Sigmoid colon (tissue), 4 donors: ENCODE measurements at regions not wholly inside any gene's neighbourhood (a gene's known extent, or its start where the extent isn't known, plus 50 kb on each side); places are given as distances from the start of the nearest gene placed in this dataset.

ENCODE experiments used
- POLR2A ChIP-seq, 2 donors: fragments of 450-650 bp; IDR thresholded peaks; one replicate each; pipeline ENCODE4 v1.6.1; 2016; ENCODE audit warnings: antibody characterized with exemption in 2 of 2, mild to moderate bottlenecking in 2 of 2, moderate library complexity in 2 of 2
- POLR2AphosphoS5 ChIP-seq, 4 donors: sonication (generic); formaldehyde crosslinking; IDR thresholded peaks; one replicate each; pipeline ENCODE4 v1.6.1; 2017; ENCODE audit warnings: antibody characterized with exemption in 4 of 4
- TF ChIP-seq, protein P1 (sequence below), 4 experiments: fragments of 450-650 bp in 3 of 4; fragments of 200-600 bp in 1 of 4; IDR thresholded peaks; one replicate each; pipeline ENCODE4 v1.5.1; 2016 to 2019; ENCODE audit warnings: antibody characterized with exemption in 4 of 4, mild to moderate bottlenecking in 3 of 4, moderate library complexity in 2 of 4

- TF ChIP-seq, protein P1, sequence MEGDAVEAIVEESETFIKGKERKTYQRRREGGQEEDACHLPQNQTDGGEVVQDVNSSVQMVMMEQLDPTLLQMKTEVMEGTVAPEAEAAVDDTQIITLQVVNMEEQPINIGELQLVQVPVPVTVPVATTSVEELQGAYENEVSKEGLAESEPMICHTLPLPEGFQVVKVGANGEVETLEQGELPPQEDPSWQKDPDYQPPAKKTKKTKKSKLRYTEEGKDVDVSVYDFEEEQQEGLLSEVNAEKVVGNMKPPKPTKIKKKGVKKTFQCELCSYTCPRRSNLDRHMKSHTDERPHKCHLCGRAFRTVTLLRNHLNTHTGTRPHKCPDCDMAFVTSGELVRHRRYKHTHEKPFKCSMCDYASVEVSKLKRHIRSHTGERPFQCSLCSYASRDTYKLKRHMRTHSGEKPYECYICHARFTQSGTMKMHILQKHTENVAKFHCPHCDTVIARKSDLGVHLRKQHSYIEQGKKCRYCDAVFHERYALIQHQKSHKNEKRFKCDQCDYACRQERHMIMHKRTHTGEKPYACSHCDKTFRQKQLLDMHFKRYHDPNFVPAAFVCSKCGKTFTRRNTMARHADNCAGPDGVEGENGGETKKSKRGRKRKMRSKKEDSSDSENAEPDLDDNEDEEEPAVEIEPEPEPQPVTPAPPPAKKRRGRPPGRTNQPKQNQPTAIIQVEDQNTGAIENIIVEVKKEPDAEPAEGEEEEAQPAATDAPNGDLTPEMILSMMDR (IDR thresholded peaks at IDR 0.05), result no peak
- TF ChIP-seq POLR2AphosphoS5 (IDR thresholded peaks at IDR 0.05), result no peak
- no peak for TF ChIP-seq POLR2A (IDR thresholded peaks at IDR 0.05)
Measured at GRCh38 chr15:56806148-56806536, 72.8 kb upstream of the ZNF280D start.
